NT2/D1 (cell line): ENCODE measurements at regions not wholly inside any gene's neighbourhood (a gene's known extent, or its start where the extent isn't known, plus 50 kb on each side); places are given as distances from the start of the nearest gene placed in this dataset.

Experiments used
- DNase-seq: peaks from one replicate; pipeline ENCODE4 v3.0.0-alpha.2; 2011; ENCODE audit warnings: low read depth, low spot score
- H3K27me3 ChIP-seq: 2 replicates; pipeline ENCODE4 v1.6.0; 2011; ENCODE audit warnings: mild to moderate bottlenecking; ENCODE audit not compliant: insufficient read length, insufficient read depth
- H3K36me3 ChIP-seq: 2 replicates; pipeline ENCODE4 v1.6.1; 2011; ENCODE audit warnings: mild to moderate bottlenecking, low read length, mixed read lengths; ENCODE audit not compliant: insufficient read depth, insufficient read length
- H3K4me1 ChIP-seq: 2 replicates; pipeline ENCODE4 v1.5.1; 2011; ENCODE audit not compliant: insufficient read depth, insufficient read length
- H3K4me3 ChIP-seq: 2 replicates; pipeline ENCODE4 v1.5.1; 2011; ENCODE audit warnings: low read depth; ENCODE audit not compliant: insufficient read length
- H3K9ac ChIP-seq: 2 replicates; pipeline ENCODE4 v1.6.0; 2011; ENCODE audit warnings: low read depth; ENCODE audit not compliant: insufficient read length
- H3K9me3 ChIP-seq: 2 replicates; pipeline ENCODE4 v1.5.1; 2011; ENCODE audit warnings: mild to moderate bottlenecking, low read length; ENCODE audit not compliant: insufficient read depth
- SUZ12 ChIP-seq: IDR thresholded peaks from 2 replicates; pipeline ENCODE4 v1.6.1; 2011; ENCODE audit not compliant: insufficient read length, insufficient read depth; ENCODE audit errors: extremely low read depth
- YY1 ChIP-seq: IDR thresholded peaks from 2 replicates; pipeline ENCODE4 v1.6.1; 2011; ENCODE audit not compliant: insufficient read length, insufficient read depth
- ZNF274 ChIP-seq: IDR thresholded peaks from 2 replicates; pipeline ENCODE4 v1.6.1; 2011; ENCODE audit warnings: mild to moderate bottlenecking, low read depth, low read length

- Histone ChIP-seq H3K36me3 (no peaks in the 10 kb centered on the region), H3K4me3 (no peak overlapping the region)
- TF ChIP-seq SUZ12, result no peak
- TF ChIP-seq YY1, result no peak
- no peak for TF ChIP-seq ZNF274
Observed at GRCh38 chr2:221064058-221064854, 507.8 kb downstream of the EPHA4 start.

GRCh38 chr2:221064880-221065279, 507.2 kb downstream of the EPHA4 start:
- Histone ChIP-seq H3K36me3 (no peaks in the 10 kb centered on the region), H3K9me3 (no peaks in the 10 kb centered on the region), H3K4me1 (no peaks in the 10 kb centered on the region), H3K4me3 (no peak overlapping the region), H3K27me3 (no peaks in the 10 kb centered on the region), H3K9ac (no peak overlapping the region)
- DNase-seq, result no peak
- TF ChIP-seq SUZ12 (no peak), YY1 (no peak), ZNF274 (no peak)

More at GRCh38 chr2:221064058-221064854, 507.8 kb downstream of the EPHA4 start:
- no peaks in the 10 kb centered on the region for H3K9me3 ChIP-seq
- H3K27me3 ChIP-seq, result no peaks in the 10 kb centered on the region
- no peak overlapping the region for H3K9ac ChIP-seq
- DNase-seq, result no peak
- no peaks in the 10 kb centered on the region for H3K4me1 ChIP-seq

GRCh38 chr2:221068123-221068522, 504.0 kb downstream of the EPHA4 start:
- no peak for DNase-seq
- H3K9me3 ChIP-seq, result peaks cover 23% of the 10 kb centered on the region
- no peaks in the 10 kb centered on the region for H3K27me3 ChIP-seq
- no peak for TF ChIP-seq ZNF274
- no peak for TF ChIP-seq YY1
- no peak for TF ChIP-seq SUZ12
- no peaks in the 10 kb centered on the region for H3K4me1 ChIP-seq
- no peaks in the 10 kb centered on the region for H3K36me3 ChIP-seq
- no peak overlapping the region for H3K4me3 ChIP-seq
- H3K9ac ChIP-seq, result no peak overlapping the region

GRCh38 chr2:221070106-221070505, 502.0 kb downstream of the EPHA4 start:
- H3K27me3 ChIP-seq, result no peaks in the 10 kb centered on the region
- H3K9ac ChIP-seq, result no peak overlapping the region
- H3K9me3 ChIP-seq, result peaks cover 23% of the 10 kb centered on the region
- no peaks in the 10 kb centered on the region for H3K4me1 ChIP-seq
- DNase-seq, result no peak
- TF ChIP-seq YY1, result no peak
- TF ChIP-seq ZNF274, result no peak
- TF ChIP-seq SUZ12, result no peak
- no peaks in the 10 kb centered on the region for H3K36me3 ChIP-seq
- no peak overlapping the region for H3K4me3 ChIP-seq

GRCh38 chr2:221073326-221074049, 498.6 kb downstream of the EPHA4 start:
- Histone ChIP-seq H3K9ac (no peak overlapping the region), H3K27me3 (no peaks in the 10 kb centered on the region), H3K36me3 (no peaks in the 10 kb centered on the region), H3K4me1 (no peaks in the 10 kb centered on the region), H3K9me3 (peaks cover 23% of the 10 kb centered on the region), H3K4me3 (no peak overlapping the region)
- TF ChIP-seq YY1 (no peak), SUZ12 (no peak), ZNF274 (no peak)
- DNase-seq, result no peak

GRCh38 chr2:221074238-221074637, 497.9 kb downstream of the EPHA4 start:
- Histone ChIP-seq H3K4me1 (no peaks in the 10 kb centered on the region), H3K27me3 (no peaks in the 10 kb centered on the region), H3K4me3 (no peak overlapping the region), H3K9me3 (peaks cover 23% of the 10 kb centered on the region), H3K36me3 (no peaks in the 10 kb centered on the region), H3K9ac (no peak overlapping the region)
- no peak for DNase-seq
- TF ChIP-seq YY1 (no peak), SUZ12 (no peak)

GRCh38 chr2:221075203-221075602, 496.9 kb downstream of the EPHA4 start:
- H3K4me3 ChIP-seq, result no peak overlapping the region
- TF ChIP-seq ZNF274, result no peak
- TF ChIP-seq YY1, result no peak
- no peak for TF ChIP-seq SUZ12
- H3K36me3 ChIP-seq, result no peaks in the 10 kb centered on the region
- no peaks in the 10 kb centered on the region for H3K4me1 ChIP-seq
- H3K9me3 ChIP-seq, result peaks cover 22% of the 10 kb centered on the region
- no peak overlapping the region for H3K9ac ChIP-seq
- no peaks in the 10 kb centered on the region for H3K27me3 ChIP-seq
- no peak for DNase-seq
